ENCODE measurements at regions not wholly inside any gene's neighbourhood (a gene's known extent, or its start where the extent isn't known, plus 50 kb on each side); places are given as distances from the start of the nearest gene placed in this dataset.

DNA sequence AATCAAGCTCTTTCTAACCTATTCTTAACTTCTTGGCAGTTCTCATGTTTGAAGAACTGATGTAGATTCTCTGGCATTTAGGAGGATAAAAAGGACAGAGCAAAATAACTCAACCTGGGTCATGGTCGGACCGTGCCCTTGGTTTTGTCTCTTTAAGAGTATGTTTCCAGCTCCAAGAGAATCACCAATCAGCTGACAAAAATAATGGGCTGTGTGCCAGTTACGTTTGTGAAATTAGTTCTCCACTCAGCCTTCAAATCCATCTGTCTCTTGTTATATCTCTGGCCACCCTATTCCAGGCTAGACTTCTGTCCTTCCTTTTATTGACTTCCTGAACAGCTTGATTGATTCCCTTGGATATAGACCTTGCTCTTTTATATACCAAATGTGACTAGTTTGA is 225.7 kb downstream of the EPHA4 start:
- no peak for DNase-seq (ENCODE audit: low read depth)

DNA sequence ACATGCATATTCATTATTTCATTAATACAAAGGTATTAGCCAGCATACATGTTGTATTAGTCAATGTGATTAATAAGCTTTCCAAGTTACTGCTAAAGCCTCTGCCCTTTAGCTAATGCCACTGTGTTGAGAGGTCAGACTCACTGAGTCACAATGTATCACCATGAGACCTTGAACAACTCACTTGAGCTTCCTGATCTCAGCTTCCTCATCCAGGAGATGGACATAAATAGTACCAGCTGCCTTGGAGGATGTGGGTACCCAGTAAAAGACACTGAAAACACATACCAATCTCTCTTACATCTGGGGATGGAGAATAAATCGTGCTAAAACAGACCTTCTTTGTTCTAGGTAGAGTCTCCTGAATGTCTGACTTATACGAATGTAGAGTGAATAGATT is 224.6 kb downstream of the EPHA4 start:
- no peak for DNase-seq (ENCODE audit: low read depth)

DNA sequence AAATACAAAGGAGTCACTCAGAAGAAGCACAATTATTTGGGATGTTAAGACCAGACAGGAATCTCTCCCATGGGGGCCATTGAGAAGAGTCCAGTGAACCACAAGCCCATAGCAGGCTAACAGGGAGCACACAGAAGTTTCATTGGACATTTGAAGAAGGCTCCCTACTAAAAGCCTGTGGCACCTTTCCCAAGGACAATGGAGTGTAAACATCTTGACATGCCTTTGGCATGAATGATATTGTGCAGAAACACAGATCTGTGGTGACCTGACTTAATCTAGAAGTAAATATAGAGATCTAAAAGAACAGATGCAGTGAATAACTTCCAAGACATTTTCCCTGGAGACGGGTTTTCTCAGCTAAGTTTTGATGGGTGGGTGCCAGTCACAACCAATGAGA is 221.5 kb downstream of the EPHA4 start:
- no peak for DNase-seq (ENCODE audit: low read depth)

DNA sequence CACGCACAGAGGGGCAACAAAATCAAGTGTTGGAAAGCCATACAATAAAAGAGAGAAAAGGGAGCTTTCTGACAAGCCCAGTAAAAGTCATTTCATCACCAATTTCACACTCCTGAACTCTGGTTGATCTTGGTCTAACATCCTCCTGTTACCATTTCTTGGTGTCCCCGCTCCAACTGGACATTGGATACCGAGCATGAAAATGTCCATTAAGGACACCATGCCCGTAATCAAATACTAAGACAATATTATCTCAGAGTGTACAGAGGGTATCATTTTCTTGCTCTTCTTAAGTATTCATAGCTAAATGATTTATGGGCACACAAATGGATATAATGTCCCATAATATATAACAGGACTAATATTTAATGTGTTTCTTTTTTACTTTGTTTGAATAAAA is 218.9 kb downstream of the EPHA4 start:
- no peak for DNase-seq (ENCODE audit: low read depth)

DNA sequence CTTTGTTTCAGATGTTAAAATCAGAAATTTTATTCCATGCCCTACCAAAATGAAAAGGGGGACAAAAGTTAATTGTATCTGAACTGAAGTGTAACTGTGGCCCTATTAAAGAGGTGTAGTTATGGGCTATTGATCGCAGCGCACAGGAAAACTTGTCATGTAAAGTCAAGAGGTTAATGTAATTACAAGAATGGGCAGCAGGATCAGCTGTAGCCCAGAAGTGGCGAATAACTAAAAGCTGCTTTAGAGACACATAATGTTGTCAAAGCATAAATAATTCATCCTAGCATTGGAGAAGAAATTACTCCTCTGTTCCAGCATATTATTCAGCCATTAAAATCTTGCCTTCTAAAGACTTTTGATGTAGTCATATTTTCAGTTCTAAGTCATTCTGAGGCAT is 211.8 kb downstream of the EPHA4 start:
- DNase-seq (ENCODE audit: low read depth), result no peak

DNA sequence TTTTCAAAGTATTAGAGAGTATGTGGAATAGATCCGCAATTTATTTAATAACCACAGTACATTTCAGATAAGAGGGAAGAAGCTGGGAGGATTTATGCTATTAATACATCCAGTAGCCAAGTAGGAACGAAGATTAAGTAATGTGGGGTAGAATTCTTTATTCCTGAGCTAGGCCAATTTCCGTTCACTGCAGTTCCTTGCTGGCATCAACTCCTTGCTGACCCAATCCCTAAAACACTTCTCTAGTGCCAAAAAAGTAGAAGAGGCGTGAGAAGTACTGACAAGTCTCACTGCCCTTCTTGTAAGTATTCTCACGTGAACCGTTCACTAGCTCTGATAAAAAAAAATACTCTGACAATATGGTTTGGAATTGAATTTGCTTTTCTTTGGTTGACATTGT is 211.4 kb downstream of the EPHA4 start:
- no peak for DNase-seq (ENCODE audit: low read depth)

DNA sequence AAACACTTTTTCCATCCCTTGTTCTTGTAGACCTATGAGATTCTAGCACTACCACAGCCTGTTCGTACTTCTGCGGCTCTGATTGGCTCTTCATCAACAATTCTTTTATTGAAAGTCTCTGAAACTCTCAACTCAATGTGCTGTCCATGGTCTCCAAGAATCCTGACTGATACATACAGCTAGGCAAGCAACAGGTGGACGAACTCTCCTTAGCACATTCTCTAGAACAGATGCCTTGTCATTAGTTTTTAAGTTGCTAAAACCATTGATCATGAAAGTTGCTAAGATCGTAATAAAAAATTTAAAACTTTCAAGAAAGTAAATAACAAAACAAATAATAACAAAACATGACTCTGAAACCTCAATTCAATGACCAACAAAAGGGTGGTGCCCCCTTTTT is 210.5 kb downstream of the EPHA4 start:
- no peak for DNase-seq (ENCODE audit: low read depth)

DNA sequence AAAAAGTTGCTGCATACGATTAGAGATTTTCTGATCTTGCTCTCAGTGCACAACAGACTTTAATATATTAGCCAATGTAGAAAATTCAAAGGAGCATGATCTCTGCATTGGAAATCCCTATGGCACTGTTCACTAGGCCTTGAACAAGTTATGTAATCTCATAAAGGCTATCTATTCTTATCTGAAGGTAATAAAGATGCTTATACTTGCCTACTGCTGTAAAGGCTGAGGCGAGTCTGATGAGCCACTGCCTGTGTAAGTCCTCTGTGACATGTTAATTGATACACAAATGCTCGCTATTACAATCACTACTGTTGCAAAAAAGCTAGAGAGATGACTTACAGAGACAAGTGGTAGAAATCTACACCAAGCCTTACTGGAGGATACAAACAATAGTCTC is 207.4 kb downstream of the EPHA4 start:
- DNase-seq (ENCODE audit: low read depth), result no peak
